ENCODE measurements at regions not wholly inside any gene's neighbourhood (a gene's known extent, or its start where the extent isn't known, plus 50 kb on each side); places are given as distances from the start of the nearest gene placed in this dataset.

- H3K4me3 Mint-ChIP-seq (ENCODE audit: unreplicated experiment), result no peak overlapping the region
- H3K9me3 Mint-ChIP-seq (ENCODE audit: unreplicated experiment), result no peaks in the 10 kb centered on the region
- H3K36me3 Mint-ChIP-seq (ENCODE audit: insufficient read depth, unreplicated experiment), result no peaks in the 10 kb centered on the region
- no peak for TF ChIP-seq CTCF (IDR thresholded peaks at IDR 0.05; ENCODE audit: unreplicated experiment)
- H3K27me3 Mint-ChIP-seq (ENCODE audit: insufficient read depth, unreplicated experiment), result no peaks in the 10 kb centered on the region
- peaks cover 2% of the 10 kb centered on the region for H3K4me1 Mint-ChIP-seq (ENCODE audit: insufficient read depth, unreplicated experiment)
- no peak for DNase-seq (ENCODE audit: unreplicated experiment)
- intact Hi-C loops (cut with micrococcal nuclease), result no loop called here
- ChIA-PET POLR2A (no interaction called here), CTCF (interaction anchor here (1.1 to 2.1 kb wide), 3 partner anchors 11 to 405 kb away, joined by 5 to 8 read pairs (median 5); no protein-coding TSS in a partner anchor)
- no peak overlapping the region for H3K27ac Mint-ChIP-seq (ENCODE audit: low read depth, unreplicated experiment)
- BruUV-seq (replicated peaks), result no TSS peak
These were observed 401.1 kb downstream of the EFNA5 start for GRCh38 chr5:107269678-107270077.

GRCh38 chr5:107269256-107269655, 401.5 kb downstream of the EFNA5 start:
- no peak for DNase-seq (ENCODE audit: unreplicated experiment)
- intact Hi-C loops (cut with micrococcal nuclease), result no loop called here
- BruUV-seq (replicated peaks), result no TSS peak
- POLR2A ChIA-PET, result no interaction called here
- Mint-ChIP-seq H3K4me1 (ENCODE audit: insufficient read depth, unreplicated experiment) (no peaks in the 10 kb centered on the region), H3K27ac (ENCODE audit: low read depth, unreplicated experiment) (no peak overlapping the region), H3K4me3 (ENCODE audit: unreplicated experiment) (no peak overlapping the region), H3K36me3 (ENCODE audit: insufficient read depth, unreplicated experiment) (no peaks in the 10 kb centered on the region), H3K9me3 (ENCODE audit: unreplicated experiment) (no peaks in the 10 kb centered on the region), H3K27me3 (ENCODE audit: insufficient read depth, unreplicated experiment) (no peaks in the 10 kb centered on the region)
- TF ChIP-seq CTCF (IDR thresholded peaks at IDR 0.05; ENCODE audit: unreplicated experiment), result no peak
- CTCF ChIA-PET, result interaction anchor here (0.7 to 2.1 kb wide), 4 partner anchors 11 to 405 kb away, joined by 3 to 8 read pairs (median 5); no protein-coding TSS in a partner anchor

- no peak for TF ChIP-seq CTCF (IDR thresholded peaks at IDR 0.05; ENCODE audit: unreplicated experiment)
- ChIA-PET CTCF (interaction anchor here (2.1 kb wide), 1 partner anchor 10 kb away, joined by 5 read pairs; no protein-coding TSS in a partner anchor), POLR2A (no interaction called here)
- Mint-ChIP-seq H3K9me3 (ENCODE audit: unreplicated experiment) (no peaks in the 10 kb centered on the region), H3K27ac (ENCODE audit: low read depth, unreplicated experiment) (no peak overlapping the region), H3K4me3 (ENCODE audit: unreplicated experiment) (no peak overlapping the region), H3K36me3 (ENCODE audit: insufficient read depth, unreplicated experiment) (no peaks in the 10 kb centered on the region), H3K27me3 (ENCODE audit: insufficient read depth, unreplicated experiment) (no peaks in the 10 kb centered on the region), H3K4me1 (ENCODE audit: insufficient read depth, unreplicated experiment) (no peaks in the 10 kb centered on the region)
- intact Hi-C loops (cut with micrococcal nuclease), result no loop called here
- no peak for DNase-seq (ENCODE audit: unreplicated experiment)
- BruUV-seq (replicated peaks), result no TSS peak
These were observed 402.5 kb downstream of the EFNA5 start for GRCh38 chr5:107268241-107268640.

- Mint-ChIP-seq H3K27ac (ENCODE audit: low read depth, unreplicated experiment) (no peak overlapping the region), H3K9me3 (ENCODE audit: unreplicated experiment) (peaks cover 10% of the 10 kb centered on the region), H3K4me1 (ENCODE audit: insufficient read depth, unreplicated experiment) (no peaks in the 10 kb centered on the region), H3K36me3 (ENCODE audit: insufficient read depth, unreplicated experiment) (no peaks in the 10 kb centered on the region), H3K27me3 (ENCODE audit: insufficient read depth, unreplicated experiment) (no peaks in the 10 kb centered on the region), H3K4me3 (ENCODE audit: unreplicated experiment) (no peak overlapping the region)
- POLR2A ChIA-PET, result no interaction called here
- no TSS peak for BruUV-seq (replicated peaks)
- DNase-seq (ENCODE audit: unreplicated experiment), result no peak
- intact Hi-C loops (cut with micrococcal nuclease), result no loop called here
- CTCF ChIA-PET, result interaction anchor here (0.5 to 0.7 kb wide), 3 partner anchors 23 to 1105 kb away, joined by 3 to 6 read pairs (median 3); no protein-coding TSS in a partner anchor
- TF ChIP-seq CTCF (IDR thresholded peaks at IDR 0.05; ENCODE audit: unreplicated experiment), result no peak
These were observed 404.6 kb downstream of the EFNA5 start for GRCh38 chr5:107266100-107266499.

Measured in MCF 10A (cell line).